ENCODE measurements at regions not wholly inside any gene's neighbourhood (a gene's known extent, or its start where the extent isn't known, plus 50 kb on each side); places are given as distances from the start of the nearest gene placed in this dataset.

GRCh38 chr4:132565542-132565941 lies 583.6 kb upstream of the PCDH10 start:
- no peak for DNase-seq
- in situ Hi-C loops (cut with HindIII; ENCODE audit: low pct_ligation_motif_present, low pct_unique_long_range_greater_than_20kb, low sequenced_read_pairs) = no loop called here

- no peak for DNase-seq
- in situ Hi-C loops (cut with HindIII; ENCODE audit: low pct_ligation_motif_present, low pct_unique_long_range_greater_than_20kb, low sequenced_read_pairs) = no loop called here
Observed at GRCh38 chr4:132572210-132572609, 576.9 kb upstream of the PCDH10 start.

GRCh38 chr4:132587626-132588025 lies 561.5 kb upstream of the PCDH10 start:
- in situ Hi-C loops (cut with HindIII; ENCODE audit: low pct_ligation_motif_present, low pct_unique_long_range_greater_than_20kb, low sequenced_read_pairs) = no loop called here
- no peak for DNase-seq

- in situ Hi-C loops (cut with HindIII; ENCODE audit: low pct_ligation_motif_present, low pct_unique_long_range_greater_than_20kb, low sequenced_read_pairs) = no loop called here
- DNase-seq = no peak
Observed at GRCh38 chr4:132592340-132592739, 556.8 kb upstream of the PCDH10 start.

GRCh38 chr4:132592850-132593249 lies 556.2 kb upstream of the PCDH10 start:
- in situ Hi-C loops (cut with HindIII; ENCODE audit: low pct_ligation_motif_present, low pct_unique_long_range_greater_than_20kb, low sequenced_read_pairs) = no loop called here

GRCh38 chr4:132593717-132594400 lies 555.2 kb upstream of the PCDH10 start:
- in situ Hi-C loops (cut with HindIII; ENCODE audit: low pct_ligation_motif_present, low pct_unique_long_range_greater_than_20kb, low sequenced_read_pairs) = no loop called here
- DNase-seq = no peak

More at GRCh38 chr4:132592850-132593249, 556.2 kb upstream of the PCDH10 start:
- DNase-seq = no peak

- in situ Hi-C loops (cut with HindIII; ENCODE audit: low pct_ligation_motif_present, low pct_unique_long_range_greater_than_20kb, low sequenced_read_pairs) = no loop called here
- no peak for DNase-seq
Observed at GRCh38 chr4:132596186-132596585, 552.9 kb upstream of the PCDH10 start.

GRCh38 chr4:132605551-132605950 lies 543.5 kb upstream of the PCDH10 start:
- no peak for DNase-seq
- in situ Hi-C loops (cut with HindIII; ENCODE audit: low pct_ligation_motif_present, low pct_unique_long_range_greater_than_20kb, low sequenced_read_pairs) = no loop called here

- peak; percentile 6 for DNase-seq
Observed at GRCh38 chr4:132614682-132615081, 534.4 kb upstream of the PCDH10 start.

GRCh38 chr4:132619968-132620367 lies 529.1 kb upstream of the PCDH10 start:
- DNase-seq = no peak
- in situ Hi-C loops (cut with HindIII; ENCODE audit: low pct_ligation_motif_present, low pct_unique_long_range_greater_than_20kb, low sequenced_read_pairs) = no loop called here

More at GRCh38 chr4:132614682-132615081, 534.4 kb upstream of the PCDH10 start:
- in situ Hi-C loops (cut with HindIII; ENCODE audit: low pct_ligation_motif_present, low pct_unique_long_range_greater_than_20kb, low sequenced_read_pairs) = no loop called here

GRCh38 chr4:132642016-132642817 lies 506.9 kb upstream of the PCDH10 start:
- in situ Hi-C loops (cut with HindIII; ENCODE audit: low pct_ligation_motif_present, low pct_unique_long_range_greater_than_20kb, low sequenced_read_pairs) = no loop called here
- peak; percentile 47 for DNase-seq

GRCh38 chr4:132646186-132646585 lies 502.9 kb upstream of the PCDH10 start:
- DNase-seq = no peak
- in situ Hi-C loops (cut with HindIII; ENCODE audit: low pct_ligation_motif_present, low pct_unique_long_range_greater_than_20kb, low sequenced_read_pairs) = no loop called here

GRCh38 chr4:132651196-132651595 lies 497.9 kb upstream of the PCDH10 start:
- in situ Hi-C loops (cut with HindIII; ENCODE audit: low pct_ligation_motif_present, low pct_unique_long_range_greater_than_20kb, low sequenced_read_pairs) = no loop called here
- no peak for DNase-seq

GRCh38 chr4:132660181-132660580 lies 488.9 kb upstream of the PCDH10 start:
- in situ Hi-C loops (cut with HindIII; ENCODE audit: low pct_ligation_motif_present, low pct_unique_long_range_greater_than_20kb, low sequenced_read_pairs) = no loop called here

GRCh38 chr4:132662456-132662855 lies 486.6 kb upstream of the PCDH10 start:
- in situ Hi-C loops (cut with HindIII; ENCODE audit: low pct_ligation_motif_present, low pct_unique_long_range_greater_than_20kb, low sequenced_read_pairs) = no loop called here

More at GRCh38 chr4:132660181-132660580, 488.9 kb upstream of the PCDH10 start:
- DNase-seq = no peak

GRCh38 chr4:132669786-132670185 lies 479.3 kb upstream of the PCDH10 start:
- in situ Hi-C loops (cut with HindIII; ENCODE audit: low pct_ligation_motif_present, low pct_unique_long_range_greater_than_20kb, low sequenced_read_pairs) = no loop called here
- no peak for DNase-seq

More at GRCh38 chr4:132662456-132662855, 486.6 kb upstream of the PCDH10 start:
- no peak for DNase-seq

- in situ Hi-C loops (cut with HindIII; ENCODE audit: low pct_ligation_motif_present, low pct_unique_long_range_greater_than_20kb, low sequenced_read_pairs) = no loop called here
- no peak for DNase-seq
Observed at GRCh38 chr4:132670557-132670956, 478.5 kb upstream of the PCDH10 start.

GRCh38 chr4:132683957-132684356 lies 465.1 kb upstream of the PCDH10 start:
- in situ Hi-C loops (cut with HindIII; ENCODE audit: low pct_ligation_motif_present, low pct_unique_long_range_greater_than_20kb, low sequenced_read_pairs) = no loop called here
- DNase-seq = no peak

- DNase-seq = no peak
- in situ Hi-C loops (cut with HindIII; ENCODE audit: low pct_ligation_motif_present, low pct_unique_long_range_greater_than_20kb, low sequenced_read_pairs) = no loop called here
Observed at GRCh38 chr4:132691026-132691425, 458.1 kb upstream of the PCDH10 start.

GRCh38 chr4:132691668-132692067 lies 457.4 kb upstream of the PCDH10 start:
- DNase-seq = no peak
- in situ Hi-C loops (cut with HindIII; ENCODE audit: low pct_ligation_motif_present, low pct_unique_long_range_greater_than_20kb, low sequenced_read_pairs) = no loop called here

Data from ACHN (cell line).